B cell (primary cell): ENCODE measurements at regions not wholly inside any gene's neighbourhood (a gene's known extent, or its start where the extent isn't known, plus 50 kb on each side); places are given as distances from the start of the nearest gene placed in this dataset.

ENCODE experiments used
- ATAC-seq: fragments of 200-7000 bp; cut with Tn5 transposase; one replicate; pipeline ENCODE4 v1.10.0; 2021; ENCODE audit warnings: low read depth, mild to moderate bottlenecking, moderate number of reproducible peaks, moderate library complexity
- CTCF ChIA-PET: fragments of 350-600 bp; sonication (Branson Sonifier 250); formaldehyde crosslinking; loops from one replicate; lab custom pipeline; 2021; ENCODE audit warnings: antibody characterized with exemption, inconsistent platforms; lab: Charles Lee
- POLR2A ChIA-PET: fragments of 350-600 bp; sonication (Branson Sonifier 250); formaldehyde crosslinking; loops from one replicate; lab custom pipeline; 2021; ENCODE audit warnings: antibody characterized with exemption; lab: Charles Lee
- DNase-seq: peaks from one replicate; pipeline ENCODE4 v3.0.0; 2013
- H2AFZ ChIP-seq: 2 replicates; pipeline ENCODE4 v1.6.1; 2012; ENCODE audit warnings: mild to moderate bottlenecking, low read depth, low read length; ENCODE audit not compliant: insufficient read depth, poor library complexity, severe bottlenecking
- H3K27ac ChIP-seq, 2 donors: 1 replicate in 1 of 2; 2 replicates in 1 of 2; pipeline ENCODE4 v1.5.1; 2012 to 2013; ENCODE audit warnings: low read length in 2 of 2, mild to moderate bottlenecking in 2 of 2, moderate library complexity in 1 of 2
- H3K27me3 ChIP-seq, 4 experiments: fragments of 200-600 bp in 1 of 4; sonication (generic) in 1 of 4; replicated peaks in 1 of 4; 1 replicate in 2 of 4; 2 replicates in 2 of 4; pipeline versions ENCODE4 v1.6.1 to v1.7.0; 2013 to 2016; ENCODE audit warnings: low read length in 3 of 4, mild to moderate bottlenecking in 2 of 4, mixed read lengths in 1 of 4, moderate library complexity in 1 of 4; ENCODE audit not compliant: insufficient read depth in 4 of 4, control insufficient read depth in 3 of 4; ENCODE audit errors: control extremely low read depth in 1 of 4
- H3K36me3 ChIP-seq, 2 experiments: replicated peaks in 1 of 2; 1 replicate in 1 of 2; 2 replicates in 1 of 2; pipeline versions ENCODE4 v1.6.1 to v1.7.1; 2013; ENCODE audit warnings: low read length in 1 of 2; ENCODE audit not compliant: insufficient read depth in 2 of 2, control insufficient read depth in 1 of 2; ENCODE audit errors: control extremely low read depth in 1 of 2, extremely low read depth in 1 of 2
- H3K4me1 ChIP-seq, 2 donors: fragments of 200-600 bp in 1 of 2; sonication (generic) in 1 of 2; 1 replicate in 1 of 2; 2 replicates in 1 of 2; pipeline versions ENCODE4 v1.5.1 to v1.6.1; 2013 to 2017; ENCODE audit warnings: low read length in 2 of 2; ENCODE audit not compliant: control insufficient read depth in 2 of 2, insufficient read depth in 2 of 2
- H3K4me2 ChIP-seq: replicated peaks from 2 replicates; pipeline ENCODE3; 2012; ENCODE audit warnings: mild to moderate bottlenecking, low read depth, low read length; ENCODE audit not compliant: poor library complexity, severe bottlenecking
- H3K4me3 ChIP-seq, 5 experiments: fragments of 200-600 bp in 1 of 5; sonication (generic) in 1 of 5; 1 replicate in 3 of 5; 2 replicates in 2 of 5; pipeline versions ENCODE4 v1.5.1 to v1.7.0; 2011 to 2016; ENCODE audit warnings: low read length in 4 of 5, mild to moderate bottlenecking in 4 of 5, low read depth in 2 of 5, control low read depth in 1 of 5, moderate library complexity in 1 of 5; ENCODE audit not compliant: insufficient read depth in 1 of 5; ENCODE audit errors: control extremely low read depth in 1 of 5, extremely low read depth in 1 of 5
- H3K79me2 ChIP-seq: fragments of 200-600 bp; sonication (generic); one replicate; pipeline ENCODE4 v1.6.0; 2016; ENCODE audit warnings: low read length; ENCODE audit not compliant: control insufficient read depth, insufficient read depth
- H3K9ac ChIP-seq: fragments of 200-600 bp; sonication (generic); 2 replicates; pipeline ENCODE4 v1.6.1; 2017; ENCODE audit warnings: mild to moderate bottlenecking, low read length, moderate library complexity
- H3K9me3 ChIP-seq, 3 donors: one replicate each; pipeline versions ENCODE4 v1.6.1 to v1.7.1; 2013; ENCODE audit warnings: low read length in 2 of 3; ENCODE audit not compliant: control insufficient read depth in 2 of 3, insufficient read depth in 1 of 3; ENCODE audit errors: control extremely low read depth in 1 of 3
- H4K20me1 ChIP-seq: 2 replicates; pipeline ENCODE4 v1.6.0; 2012; ENCODE audit warnings: mild to moderate bottlenecking, low read length; ENCODE audit not compliant: insufficient read depth, control insufficient read depth, poor library complexity, severe bottlenecking
- H3K27ac Mint-ChIP-seq: one replicate; pipeline ENCODE4 v1.8.0; 2021; ENCODE audit warnings: mixed read lengths
- H3K27me3 Mint-ChIP-seq: one replicate; pipeline ENCODE4 v1.8.0; 2021; ENCODE audit warnings: mixed read lengths
- H3K4me1 Mint-ChIP-seq: one replicate; pipeline ENCODE4 v1.8.0; 2021; ENCODE audit warnings: mixed read lengths
- H3K4me3 Mint-ChIP-seq: one replicate; pipeline ENCODE4 v1.8.0; 2021; ENCODE audit warnings: mixed read lengths
- H3K9me3 Mint-ChIP-seq: one replicate; pipeline ENCODE4 v1.8.0; 2022; ENCODE audit warnings: mixed read lengths; ENCODE audit not compliant: insufficient read depth
- CTCF ChIP-seq: fragments of 200-600 bp; IDR thresholded peaks from one replicate; pipeline ENCODE4 v1.8.0; 2022; ENCODE audit warnings: antibody characterized with exemption, mild to moderate bottlenecking
- EZH2 ChIP-seq: IDR thresholded peaks from 2 replicates; pipeline ENCODE4 v1.6.1; 2012; ENCODE audit warnings: borderline replicate concordance, low read depth, mild to moderate bottlenecking, moderate library complexity, low read length; ENCODE audit not compliant: insufficient read depth, poor library complexity, severe bottlenecking
- WGBS: methylation state at CpG from one replicate; pipeline ENCODE4 v1.1.5; 2013; ENCODE audit warnings: missing lambda C conversion rate; ENCODE audit not compliant: insufficient coverage; 5-methylcytosine and 5-hydroxymethylcytosine counted together
- intact Hi-C: fragments of 100-400 bp; cut with micrococcal nuclease; formaldehyde crosslinking; loops from one replicate; pipeline ENCODE4 v1.10.0; 2022

- Mint-ChIP-seq H3K4me1 (no peaks in the 10 kb centered on the region), H3K27me3 (no peaks in the 10 kb centered on the region), H3K4me3 (no peak overlapping the region), H3K27ac (no peak overlapping the region), H3K9me3 (peaks cover 3% of the 10 kb centered on the region)
- Histone ChIP-seq H2AFZ (no peak overlapping the region), H4K20me1 (no peaks in the 10 kb centered on the region), H3K4me3 (no peak overlapping the region), H3K79me2 (no peaks in the 10 kb centered on the region), H3K9me3 (peaks cover 0 to 2% (median 0%) of the 10 kb centered on the region in 3 donors), H3K27me3 (no peaks in the 10 kb centered on the region), H3K4me2 (no peak overlapping the region), H3K36me3 (no peaks in the 10 kb centered on the region), H3K4me1 (no peaks in the 10 kb centered on the region), H3K9ac (no peak overlapping the region), H3K27ac (no peak overlapping the region)
- ATAC-seq: no peak
- POLR2A ChIA-PET: no interaction called here
- no peak for DNase-seq
- TF ChIP-seq EZH2: no peak
- TF ChIP-seq CTCF: no peak
- CTCF ChIA-PET: no interaction called here
- intact Hi-C loops: no loop called here
These were observed 585.4 kb upstream of the PBX1 start for GRCh38 chr1:163973586-163973985.

GRCh38 chr1:163974120-163974519, 584.9 kb upstream of the PBX1 start:
- ATAC-seq: no peak
- H3K36me3 ChIP-seq: no peaks in the 10 kb centered on the region
- H3K4me1 Mint-ChIP-seq: no peaks in the 10 kb centered on the region
- ChIA-PET CTCF (no interaction called here), POLR2A (no interaction called here)
- H3K9me3 ChIP-seq: peaks cover 0 to 2% (median 0%) of the 10 kb centered on the region in 3 donors
- no peak overlapping the region for H3K27ac Mint-ChIP-seq
- no peaks in the 10 kb centered on the region for H3K27me3 Mint-ChIP-seq
- peaks cover 3% of the 10 kb centered on the region for H3K9me3 Mint-ChIP-seq
- H3K9ac ChIP-seq: no peak overlapping the region
- H4K20me1 ChIP-seq: no peaks in the 10 kb centered on the region
- intact Hi-C loops: no loop called here
- no peak for DNase-seq
- no peak overlapping the region for H3K4me3 Mint-ChIP-seq
- no peaks in the 10 kb centered on the region for H3K4me1 ChIP-seq
- no peak overlapping the region for H3K4me2 ChIP-seq
- no CpG with 5 or more reads among the region's 2 CpGs for WGBS
- no peaks in the 10 kb centered on the region for H3K27me3 ChIP-seq
- H3K27ac ChIP-seq: no peak overlapping the region
- H3K79me2 ChIP-seq: no peaks in the 10 kb centered on the region
- no peak overlapping the region for H3K4me3 ChIP-seq
- TF ChIP-seq EZH2 (no peak), CTCF (no peak)
- H2AFZ ChIP-seq: no peak overlapping the region
